Epithelial cell of proximal tubule (primary cell): ENCODE measurements at regions not wholly inside any gene's neighbourhood (a gene's known extent, or its start where the extent isn't known, plus 50 kb on each side); places are given as distances from the start of the nearest gene placed in this dataset.
"Not testable (repeated sequence)": the region's sequence is repeated elsewhere in the genome, so short reads cannot be mapped to it uniquely, and the experiment has no call there.

Source experiments
- DNase-seq: peaks from one replicate; pipeline ENCODE4 v3.0.0-alpha.2; 2011; ENCODE audit warnings: low read depth
- H3K4me3 ChIP-seq: 2 replicates; pipeline ENCODE4 v1.5.1; 2011; ENCODE audit warnings: low read depth, mild to moderate bottlenecking, low read length
- CTCF ChIP-seq: conservative IDR thresholded peaks from 2 replicates; pipeline ENCODE4 v1.5.1; 2012; ENCODE audit warnings: low read depth, mild to moderate bottlenecking, low read length

GRCh38 chr1:219071209-219071608 lies 102.5 kb upstream of the LYPLAL1 start:
- no peak overlapping the region for H3K4me3 ChIP-seq
- no peak for TF ChIP-seq CTCF
- DNase-seq = no peak

GRCh38 chr1:219072329-219072728 lies 101.3 kb upstream of the LYPLAL1 start:
- no peak overlapping the region for H3K4me3 ChIP-seq
- no peak for TF ChIP-seq CTCF
- no peak for DNase-seq

GRCh38 chr1:219074084-219074728 lies 99.5 kb upstream of the LYPLAL1 start:
- no peak for TF ChIP-seq CTCF
- no peak for DNase-seq
- H3K4me3 ChIP-seq = no peak overlapping the region

GRCh38 chr1:219075121-219075879 lies 98.4 kb upstream of the LYPLAL1 start:
- TF ChIP-seq CTCF = no peak
- H3K4me3 ChIP-seq = no peak overlapping the region
- no peak for DNase-seq

- no peak for TF ChIP-seq CTCF
- DNase-seq = no peak
- H3K4me3 ChIP-seq = no peak overlapping the region
Observed at GRCh38 chr1:219076326-219076937, 97.2 kb upstream of the LYPLAL1 start.

GRCh38 chr1:219077767-219078166 lies 95.9 kb upstream of the LYPLAL1 start:
- DNase-seq, H3K4me3 ChIP-seq: not testable (repeated sequence)
